COLO829 (cell line): ENCODE measurements at regions not wholly inside any gene's neighbourhood (a gene's known extent, or its start where the extent isn't known, plus 50 kb on each side); places are given as distances from the start of the nearest gene placed in this dataset.
A peak's percentile ranks its signal among the peaks of the same experiment; 100 is the strongest.
"Not testable (repeated sequence)": the region's sequence is repeated elsewhere in the genome, so short reads cannot be mapped to it uniquely, and the experiment has no call there.

ENCODE experiments used
- DNase-seq: peaks from one replicate; pipeline ENCODE4 v3.0.0; 2012; ENCODE audit warnings: low spot score

GRCh38 chr2:31736695-31737454 lies 156.1 kb upstream of the SRD5A2 start:
- no peak for DNase-seq

- no peak for DNase-seq
Measured at GRCh38 chr2:31735716-31736115, 155.0 kb upstream of the SRD5A2 start.

GRCh38 chr2:31729442-31730092 lies 148.8 kb upstream of the SRD5A2 start:
- peak; percentile 27 for DNase-seq

GRCh38 chr2:31729065-31729439 lies 148.3 kb upstream of the SRD5A2 start:
- no peak for DNase-seq

GRCh38 chr2:31728406-31729064 lies 147.8 kb upstream of the SRD5A2 start:
- no peak for DNase-seq

- DNase-seq, result no peak
Measured at GRCh38 chr2:31726457-31726856, 145.7 kb upstream of the SRD5A2 start.

GRCh38 chr2:31725444-31725843 lies 144.7 kb upstream of the SRD5A2 start:
- DNase-seq, result no peak

GRCh38 chr2:31711737-31712136 lies 131.0 kb upstream of the SRD5A2 start:
- DNase-seq, result no peak

GRCh38 chr2:31710121-31710520 lies 129.4 kb upstream of the SRD5A2 start:
- no peak for DNase-seq

- DNase-seq, result no peak
Measured at GRCh38 chr2:31707992-31708391, 127.3 kb upstream of the SRD5A2 start.

- DNase-seq, result no peak
Measured at GRCh38 chr2:31704561-31705212, 123.9 kb upstream of the SRD5A2 start.

- no peak for DNase-seq
Measured at GRCh38 chr2:31703253-31703652, 122.5 kb upstream of the SRD5A2 start.

- DNase-seq, result no peak
Measured at GRCh38 chr2:31698722-31699121, 118.0 kb upstream of the SRD5A2 start.

GRCh38 chr2:31696068-31696467 lies 115.3 kb upstream of the SRD5A2 start:
- no peak for DNase-seq

GRCh38 chr2:31694444-31694843 lies 113.7 kb upstream of the SRD5A2 start:
- DNase-seq, result no peak

GRCh38 chr2:31693882-31694281 lies 113.1 kb upstream of the SRD5A2 start:
- DNase-seq, result no peak

- DNase-seq, result peak; percentile 8
Measured at GRCh38 chr2:31688282-31688681, 107.5 kb upstream of the SRD5A2 start.

GRCh38 chr2:31683506-31683905 lies 102.8 kb upstream of the SRD5A2 start:
- DNase-seq, result not testable (repeated sequence)

- no peak for DNase-seq
Measured at GRCh38 chr2:31675485-31675901, 94.8 kb upstream of the SRD5A2 start.

GRCh38 chr2:31674446-31674845 lies 93.7 kb upstream of the SRD5A2 start:
- DNase-seq, result no peak

GRCh38 chr2:31666878-31667277 lies 86.1 kb upstream of the SRD5A2 start:
- no peak for DNase-seq

GRCh38 chr2:31664949-31665724 lies 84.4 kb upstream of the SRD5A2 start:
- DNase-seq, result no peak
